Effector memory CD8-positive, alpha-beta T cell (primary cell): ENCODE measurements at regions not wholly inside any gene's neighbourhood (a gene's known extent, or its start where the extent isn't known, plus 50 kb on each side); places are given as distances from the start of the nearest gene placed in this dataset.
"Not testable (repeated sequence)": the region's sequence is repeated elsewhere in the genome, so short reads cannot be mapped to it uniquely, and the experiment has no call there.

Experiments used
- ATAC-seq: fragments of 150-1000 bp; cut with Tn5 transposase; replicated peaks from 2 replicates; pipeline ENCODE4 v1.10.0; 2021; ENCODE audit warnings: mild to moderate bottlenecking, moderate library complexity
- DNase-seq, 3 experiments: peaks; one replicate each; pipeline ENCODE4 v3.0.0; 2021
- H3K27ac Mint-ChIP-seq, 2 donors: one replicate each; pipeline ENCODE4 v1.8.0; 2022; ENCODE audit warnings: mild to moderate bottlenecking in 2 of 2, mixed read lengths in 2 of 2, moderate library complexity in 2 of 2
- H3K27me3 Mint-ChIP-seq, 2 donors: one replicate each; pipeline ENCODE4 v1.8.0; 2022; ENCODE audit warnings: mixed read lengths in 2 of 2
- H3K36me3 Mint-ChIP-seq: one replicate; pipeline ENCODE4 v1.8.0; 2022; ENCODE audit warnings: mild to moderate bottlenecking, moderate library complexity, mixed read lengths; ENCODE audit not compliant: insufficient read depth
- H3K4me1 Mint-ChIP-seq, 2 donors: one replicate each; pipeline ENCODE4 v1.8.0; 2022; ENCODE audit warnings: low read depth in 2 of 2, mixed read lengths in 2 of 2
- H3K4me3 Mint-ChIP-seq, 2 donors: one replicate each; pipeline ENCODE4 v1.8.0; 2022; ENCODE audit warnings: mild to moderate bottlenecking in 2 of 2, mixed read lengths in 2 of 2, moderate library complexity in 2 of 2
- H3K9me3 Mint-ChIP-seq, 2 donors: one replicate each; pipeline ENCODE4 v1.8.0; 2022; ENCODE audit warnings: mixed read lengths in 2 of 2

GRCh38 chr7:150114591-150114990 is 208.6 kb upstream of the LRRC61 start:
- not testable (repeated sequence) for ATAC-seq
- H3K27me3 Mint-ChIP-seq: peaks cover 18 to 48% of the 10 kb centered on the region in 2 donors

DNA sequence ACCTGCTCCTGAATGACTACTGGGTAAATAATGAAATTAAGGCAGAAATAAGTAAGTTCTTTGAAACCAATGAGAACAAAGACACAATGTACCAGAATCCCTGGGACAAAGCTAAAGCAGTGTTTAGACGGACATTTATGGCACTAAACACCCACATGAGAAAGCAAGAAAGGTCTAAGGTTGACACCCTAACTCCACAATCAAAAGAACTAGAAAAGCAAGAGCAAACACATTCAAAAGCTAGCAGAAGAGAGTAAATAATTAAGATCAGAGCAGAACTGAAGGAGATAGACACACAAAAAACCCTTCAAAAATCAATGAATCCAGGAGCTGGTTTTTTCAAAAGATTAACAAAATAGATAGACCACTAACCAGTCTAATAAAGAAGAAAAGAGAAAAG is 203.2 kb upstream of the LRRC61 start:
- H3K27me3 Mint-ChIP-seq: peaks cover 29 to 31% of the 10 kb centered on the region in 2 donors
- H3K9me3 Mint-ChIP-seq, H3K4me3 Mint-ChIP-seq: not testable (repeated sequence)

More at GRCh38 chr7:150114591-150114990, 208.6 kb upstream of the LRRC61 start:
- H3K4me1 Mint-ChIP-seq, H3K27ac Mint-ChIP-seq, H3K4me3 Mint-ChIP-seq, H3K9me3 Mint-ChIP-seq, H3K36me3 Mint-ChIP-seq, DNase-seq: not testable (repeated sequence)

DNA sequence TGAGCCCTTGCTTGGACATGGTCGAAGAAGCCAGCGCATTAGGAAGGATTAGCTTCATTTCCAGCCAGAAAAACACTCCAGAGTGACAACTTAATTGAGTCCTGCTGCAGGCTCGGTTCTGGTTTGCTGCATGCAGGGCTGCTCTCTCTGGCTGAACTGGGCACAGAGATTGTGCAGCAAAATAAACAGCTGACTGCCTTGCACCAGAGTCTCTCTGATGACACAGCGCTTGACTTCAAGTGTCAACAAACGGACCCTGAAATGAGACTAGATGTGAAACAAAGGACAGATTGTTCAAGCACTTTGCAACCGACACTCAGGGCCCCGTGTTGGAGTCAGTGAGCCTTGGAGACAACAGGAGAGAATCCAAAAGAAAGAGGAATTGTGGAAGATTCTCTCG is 197.3 kb upstream of the LRRC61 start:
- H3K36me3 Mint-ChIP-seq, H3K27ac Mint-ChIP-seq, H3K4me3 Mint-ChIP-seq, H3K27me3 Mint-ChIP-seq, H3K9me3 Mint-ChIP-seq, DNase-seq, H3K4me1 Mint-ChIP-seq, ATAC-seq: not testable (repeated sequence)

More for the DNA sequence above, 203.2 kb upstream of the LRRC61 start:
- H3K27ac Mint-ChIP-seq, DNase-seq, H3K4me1 Mint-ChIP-seq, H3K36me3 Mint-ChIP-seq, ATAC-seq: not testable (repeated sequence)

DNA sequence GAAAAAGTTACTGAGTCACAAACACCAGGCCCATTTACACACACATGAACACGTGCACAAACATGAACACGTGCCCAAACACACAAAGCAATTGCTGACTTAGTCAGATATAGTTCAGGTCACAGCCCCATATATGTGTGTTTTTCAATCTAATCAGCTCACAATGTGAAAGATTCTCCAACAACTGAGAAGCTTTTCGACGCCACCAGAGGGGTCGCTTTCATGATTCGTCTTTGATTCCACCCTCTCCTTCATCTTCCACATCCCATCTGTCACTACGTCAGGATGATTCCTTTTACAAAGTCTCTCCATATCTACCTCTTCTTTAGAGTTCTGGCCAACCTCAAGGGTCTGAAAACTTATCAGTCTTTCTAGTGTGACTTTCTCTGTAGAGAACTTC is 188.7 kb upstream of the LRRC61 start:
- H3K27me3 Mint-ChIP-seq, H3K9me3 Mint-ChIP-seq, DNase-seq, H3K4me3 Mint-ChIP-seq, H3K4me1 Mint-ChIP-seq, H3K27ac Mint-ChIP-seq, H3K36me3 Mint-ChIP-seq, ATAC-seq: not testable (repeated sequence)

DNA sequence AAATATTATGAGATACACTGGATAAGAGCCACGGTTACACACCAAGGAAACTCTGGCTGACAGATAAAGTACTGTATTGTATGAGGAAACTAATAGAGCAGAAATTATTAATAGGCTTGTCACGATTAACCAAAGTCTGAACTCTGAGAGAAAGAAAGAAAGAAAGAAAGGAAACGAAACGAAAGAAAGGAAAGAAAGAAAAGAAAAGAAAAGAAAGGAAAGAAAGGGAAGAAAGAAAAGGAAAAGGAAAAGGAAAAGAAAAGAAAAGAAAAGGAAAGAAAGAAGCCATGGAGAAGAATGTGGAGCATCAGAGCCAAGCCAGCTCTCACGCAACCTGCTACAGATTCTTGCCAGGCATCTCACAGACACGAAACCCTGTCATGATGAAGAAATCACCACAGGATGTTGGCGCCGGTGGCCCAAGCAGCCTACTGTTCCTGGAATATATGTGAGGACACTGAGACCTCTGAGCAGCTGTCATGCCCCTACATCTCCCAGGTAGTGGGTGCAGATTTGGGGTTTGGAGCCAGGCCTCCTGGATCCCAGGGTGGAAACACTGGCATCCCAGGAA is 187.4 kb upstream of the LRRC61 start:
- not testable (repeated sequence) for H3K4me3 Mint-ChIP-seq, H3K4me1 Mint-ChIP-seq, DNase-seq, ATAC-seq, H3K27ac Mint-ChIP-seq, H3K36me3 Mint-ChIP-seq, H3K9me3 Mint-ChIP-seq, H3K27me3 Mint-ChIP-seq

- not testable (repeated sequence) for H3K36me3 Mint-ChIP-seq, DNase-seq, H3K9me3 Mint-ChIP-seq, ATAC-seq, H3K4me1 Mint-ChIP-seq, H3K27me3 Mint-ChIP-seq, H3K4me3 Mint-ChIP-seq, H3K27ac Mint-ChIP-seq
These were observed 183.3 kb upstream of the LRRC61 start for GRCh38 chr7:150139840-150140239.

DNA sequence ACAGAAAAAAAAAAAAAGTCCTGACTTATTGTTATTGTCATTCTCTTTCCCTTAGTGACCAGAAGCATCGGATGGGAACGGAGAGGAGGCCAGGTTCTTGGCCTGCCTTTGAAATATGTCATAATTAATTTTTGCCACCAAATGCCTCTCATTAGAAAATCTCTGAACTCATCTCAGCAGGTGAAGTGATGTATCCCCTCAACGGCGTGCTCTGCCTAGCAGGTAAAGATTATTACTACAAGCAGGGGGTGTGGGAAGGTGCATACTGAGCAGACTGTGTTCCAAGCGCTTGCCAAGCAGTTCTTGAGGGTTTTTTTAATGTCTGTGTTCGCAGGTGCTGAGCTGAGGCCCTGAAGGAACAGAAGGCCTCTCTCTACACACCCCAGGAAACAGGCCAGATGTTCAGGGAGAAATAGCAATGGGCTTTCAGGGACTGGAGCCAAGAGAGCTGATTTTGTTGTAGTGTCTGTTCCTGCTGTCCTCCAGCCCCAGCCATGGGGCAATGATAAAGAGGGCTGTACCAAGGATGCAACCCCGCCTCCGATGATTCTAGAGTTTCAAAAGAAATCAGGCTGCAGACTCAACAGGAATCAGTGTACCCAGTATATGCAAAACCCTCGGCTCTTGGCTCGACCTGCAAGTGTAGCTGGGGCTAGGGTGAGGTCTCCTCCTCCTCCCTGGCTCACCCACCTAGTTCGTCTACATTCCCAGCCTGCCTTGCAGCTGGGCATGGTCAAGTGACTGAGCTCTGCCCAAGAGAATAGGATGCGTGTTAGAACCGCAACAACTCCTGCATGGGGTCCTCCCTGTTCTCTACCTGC is 181.4 kb upstream of the LRRC61 start:
- H3K4me1 Mint-ChIP-seq, H3K36me3 Mint-ChIP-seq, H3K9me3 Mint-ChIP-seq, ATAC-seq, H3K27me3 Mint-ChIP-seq, H3K4me3 Mint-ChIP-seq, H3K27ac Mint-ChIP-seq, DNase-seq: not testable (repeated sequence)

GRCh38 chr7:150146124-150146523 is 177.0 kb upstream of the LRRC61 start:
- ATAC-seq, H3K36me3 Mint-ChIP-seq, DNase-seq, H3K27ac Mint-ChIP-seq, H3K4me1 Mint-ChIP-seq, H3K4me3 Mint-ChIP-seq, H3K9me3 Mint-ChIP-seq, H3K27me3 Mint-ChIP-seq: not testable (repeated sequence)

- H3K36me3 Mint-ChIP-seq: not testable (repeated sequence)
These were observed 175.6 kb upstream of the LRRC61 start for GRCh38 chr7:150147524-150147923.

GRCh38 chr7:150156015-150156414 is 167.1 kb upstream of the LRRC61 start:
- not testable (repeated sequence) for H3K9me3 Mint-ChIP-seq, DNase-seq, H3K27ac Mint-ChIP-seq, H3K36me3 Mint-ChIP-seq, ATAC-seq, H3K27me3 Mint-ChIP-seq, H3K4me3 Mint-ChIP-seq, H3K4me1 Mint-ChIP-seq

More at GRCh38 chr7:150147524-150147923, 175.6 kb upstream of the LRRC61 start:
- not testable (repeated sequence) for H3K4me3 Mint-ChIP-seq, ATAC-seq, DNase-seq, H3K27ac Mint-ChIP-seq, H3K4me1 Mint-ChIP-seq, H3K9me3 Mint-ChIP-seq, H3K27me3 Mint-ChIP-seq

- not testable (repeated sequence) for ATAC-seq, H3K4me1 Mint-ChIP-seq, H3K36me3 Mint-ChIP-seq, H3K4me3 Mint-ChIP-seq, H3K27ac Mint-ChIP-seq, H3K9me3 Mint-ChIP-seq, H3K27me3 Mint-ChIP-seq, DNase-seq
These were observed 164.5 kb upstream of the LRRC61 start for GRCh38 chr7:150158696-150159095.

GRCh38 chr7:150169515-150169914 is 153.6 kb upstream of the LRRC61 start:
- not testable (repeated sequence) for H3K36me3 Mint-ChIP-seq, H3K9me3 Mint-ChIP-seq, H3K27me3 Mint-ChIP-seq, H3K4me3 Mint-ChIP-seq, H3K4me1 Mint-ChIP-seq, H3K27ac Mint-ChIP-seq, DNase-seq, ATAC-seq

DNA sequence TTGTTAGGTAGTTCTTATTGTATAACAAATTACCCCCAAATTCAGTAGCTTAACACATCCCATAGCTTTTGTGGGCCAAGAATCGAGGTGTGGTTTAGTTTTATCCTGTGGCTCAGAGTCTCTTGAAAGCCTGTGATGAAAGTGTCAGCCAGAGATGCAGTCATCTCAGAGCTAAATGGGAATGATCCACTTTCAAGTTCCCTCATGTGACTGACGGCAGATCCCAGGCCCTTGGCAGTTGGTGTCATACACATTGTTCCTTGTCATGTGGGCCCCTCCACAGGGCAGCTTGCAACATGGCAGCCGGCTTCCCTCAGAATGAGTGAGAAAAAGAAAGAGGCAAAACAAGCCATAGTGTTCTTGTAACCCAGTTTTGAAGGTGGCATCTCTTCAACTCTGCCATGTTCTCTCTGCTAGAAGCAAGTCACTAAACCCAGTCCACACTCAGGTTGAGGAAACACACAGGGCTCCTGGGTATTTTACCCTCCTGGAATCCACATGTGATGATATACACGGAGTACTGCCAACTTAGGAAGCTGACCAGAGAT is 153.1 kb upstream of the LRRC61 start:
- not testable (repeated sequence) for ATAC-seq, H3K9me3 Mint-ChIP-seq, DNase-seq, H3K4me1 Mint-ChIP-seq, H3K27ac Mint-ChIP-seq, H3K36me3 Mint-ChIP-seq, H3K27me3 Mint-ChIP-seq, H3K4me3 Mint-ChIP-seq

DNA sequence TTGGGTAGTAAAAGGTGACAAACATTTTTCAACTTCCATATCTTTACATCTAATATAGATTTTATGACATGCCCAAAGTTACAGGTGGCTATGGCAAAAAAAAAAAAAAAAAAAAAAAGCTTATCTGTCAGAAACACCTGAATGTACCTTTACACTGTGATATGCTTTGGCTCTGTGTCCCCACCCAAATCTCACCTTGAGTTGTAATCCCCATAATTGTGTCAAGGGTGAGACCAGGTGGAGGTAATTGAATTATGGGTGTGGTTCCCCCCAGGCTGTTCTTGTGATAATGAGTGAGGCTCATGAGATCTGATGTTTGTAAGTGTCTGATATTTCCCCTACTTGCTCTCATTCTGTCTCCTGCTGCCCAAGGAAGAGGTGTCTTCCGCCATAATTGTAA is 139.6 kb upstream of the LRRC61 start:
- not testable (repeated sequence) for H3K4me3 Mint-ChIP-seq, H3K36me3 Mint-ChIP-seq

More for the DNA sequence above, 139.6 kb upstream of the LRRC61 start:
- H3K9me3 Mint-ChIP-seq, H3K4me1 Mint-ChIP-seq, H3K27ac Mint-ChIP-seq, ATAC-seq, DNase-seq, H3K27me3 Mint-ChIP-seq: not testable (repeated sequence)
